ENCODE measurements at regions not wholly inside any gene's neighbourhood (a gene's known extent, or its start where the extent isn't known, plus 50 kb on each side); places are given as distances from the start of the nearest gene placed in this dataset.

GRCh38 chr9:129237164-129237611 is 59.1 kb upstream of the IER5L start:
- Histone ChIP-seq H3K9me3 (0 out of 2 replicates have a peak, but pooled peaks cover 2% of the 10 kb centered on the region), H3K36me3 (no peaks in the 10 kb centered on the region), H3K4me3 (no peak overlapping the region), H3K27me3 (no peaks in the 10 kb centered on the region)
- DNase-seq: peak; percentile 13

- Histone ChIP-seq H3K36me3 (no peaks in the 10 kb centered on the region), H3K9me3 (0 out of 2 replicates have a peak, but pooled peaks cover 2% of the 10 kb centered on the region), H3K4me3 (no peak overlapping the region), H3K27me3 (no peaks in the 10 kb centered on the region)
- no peak for DNase-seq
Measured at GRCh38 chr9:129236441-129237145, 58.5 kb upstream of the IER5L start.

- H3K9me3 ChIP-seq: 0 out of 2 replicates have a peak, but pooled peaks cover 2% of the 10 kb centered on the region
- no peak overlapping the region for H3K4me3 ChIP-seq
- no peak for DNase-seq
Measured at GRCh38 chr9:129235931-129236331, 57.9 kb upstream of the IER5L start.

GRCh38 chr9:129235041-129235930 is 57.2 kb upstream of the IER5L start:
- no peak for DNase-seq
- Histone ChIP-seq H3K36me3 (no peaks in the 10 kb centered on the region), H3K9me3 (0 out of 2 replicates have a peak, but pooled peaks cover 2% of the 10 kb centered on the region), H3K4me3 (no peak overlapping the region), H3K27me3 (no peaks in the 10 kb centered on the region)

More at GRCh38 chr9:129235931-129236331, 57.9 kb upstream of the IER5L start:
- Histone ChIP-seq H3K27me3 (no peaks in the 10 kb centered on the region), H3K36me3 (no peaks in the 10 kb centered on the region)

- Histone ChIP-seq H3K27me3 (no peaks in the 10 kb centered on the region), H3K9me3 (0 out of 2 replicates have a peak, but pooled peaks cover 2% of the 10 kb centered on the region), H3K4me3 (no peak overlapping the region), H3K36me3 (no peaks in the 10 kb centered on the region)
- DNase-seq: no peak
Measured at GRCh38 chr9:129234491-129234890, 56.4 kb upstream of the IER5L start.

- H3K9me3 ChIP-seq: 0 out of 2 replicates have a peak, but pooled peaks cover 2% of the 10 kb centered on the region
- H3K36me3 ChIP-seq: no peaks in the 10 kb centered on the region
- H3K27me3 ChIP-seq: no peaks in the 10 kb centered on the region
- H3K4me3 ChIP-seq: no peak overlapping the region
- DNase-seq: no peak
Measured at GRCh38 chr9:129232839-129233591, 55.0 kb upstream of the IER5L start.

- H3K9me3 ChIP-seq: 0 out of 2 replicates have a peak, but pooled peaks cover 2% of the 10 kb centered on the region
- no peaks in the 10 kb centered on the region for H3K36me3 ChIP-seq
- no peak for DNase-seq
- no peaks in the 10 kb centered on the region for H3K27me3 ChIP-seq
- no peak overlapping the region for H3K4me3 ChIP-seq
Measured at GRCh38 chr9:129231759-129232158, 53.7 kb upstream of the IER5L start.

GRCh38 chr9:129231022-129231739 is 53.1 kb upstream of the IER5L start:
- DNase-seq: no peak
- no peaks in the 10 kb centered on the region for H3K36me3 ChIP-seq
- H3K9me3 ChIP-seq: 0 out of 2 replicates have a peak, but pooled peaks cover 2% of the 10 kb centered on the region
- no peak overlapping the region for H3K4me3 ChIP-seq
- H3K27me3 ChIP-seq: no peaks in the 10 kb centered on the region

GRCh38 chr9:129230302-129230701 is 52.2 kb upstream of the IER5L start:
- Histone ChIP-seq H3K4me3 (no peak overlapping the region), H3K36me3 (no peaks in the 10 kb centered on the region), H3K9me3 (0 out of 2 replicates have a peak, but pooled peaks cover 2% of the 10 kb centered on the region), H3K27me3 (no peaks in the 10 kb centered on the region)
- DNase-seq: no peak
